Mesenchymal stem cell (in vitro differentiated cells and primary cell): ENCODE measurements at regions not wholly inside any gene's neighbourhood (a gene's known extent, or its start where the extent isn't known, plus 50 kb on each side); places are given as distances from the start of the nearest gene placed in this dataset.

Source experiments
- DNase-seq: peaks from one replicate; pipeline ENCODE4 v3.0.0-alpha.2; 2013
- H2AFZ ChIP-seq: one replicate; pipeline ENCODE4 v1.6.1; 2013; ENCODE audit warnings: low read depth, mild to moderate bottlenecking, control low read depth, inconsistent platforms, low read length, moderate library complexity
- H2AK5ac ChIP-seq: 2 replicates; pipeline ENCODE4 v1.6.1; 2013; ENCODE audit warnings: low read length, moderate library complexity, mild to moderate bottlenecking, inconsistent platforms; ENCODE audit not compliant: severe bottlenecking
- H2BK120ac ChIP-seq: one replicate; pipeline ENCODE4 v1.6.1; 2013; ENCODE audit warnings: low read depth, mild to moderate bottlenecking, inconsistent platforms, low read length, moderate library complexity
- H2BK12ac ChIP-seq, 2 experiments: one replicate each; pipeline ENCODE4 v1.6.1; 2013; ENCODE audit warnings: inconsistent platforms in 2 of 2, low read length in 2 of 2, mild to moderate bottlenecking in 2 of 2, moderate library complexity in 2 of 2, control low read depth in 1 of 2
- H2BK15ac ChIP-seq: one replicate; pipeline ENCODE4 v1.6.1; 2013; ENCODE audit warnings: mild to moderate bottlenecking, low read depth, inconsistent platforms; ENCODE audit not compliant: poor library complexity, severe bottlenecking
- H2BK5ac ChIP-seq: 2 replicates; pipeline ENCODE4 v1.6.1; 2013; ENCODE audit warnings: low read depth, mild to moderate bottlenecking, low read length, control low read depth, inconsistent platforms; ENCODE audit not compliant: poor library complexity, severe bottlenecking
- H3K14ac ChIP-seq, 2 experiments: one replicate each; pipeline ENCODE4 v1.6.1; 2013; ENCODE audit warnings: inconsistent platforms in 2 of 2, low read length in 2 of 2, control low read depth in 1 of 2, mild to moderate bottlenecking in 1 of 2, moderate library complexity in 1 of 2
- H3K18ac ChIP-seq, 2 experiments: one replicate each; pipeline ENCODE4 v1.6.1; 2013; ENCODE audit warnings: inconsistent platforms in 2 of 2, low read length in 2 of 2, control low read depth in 1 of 2, low read depth in 1 of 2, mild to moderate bottlenecking in 1 of 2
- H3K23ac ChIP-seq, 2 experiments: one replicate each; pipeline ENCODE4 v1.6.1; 2013; ENCODE audit warnings: inconsistent platforms in 2 of 2, low read length in 2 of 2, mild to moderate bottlenecking in 2 of 2, moderate library complexity in 2 of 2, control low read depth in 1 of 2
- H3K27ac ChIP-seq: 2 replicates; pipeline ENCODE4 v1.5.1; 2013; ENCODE audit warnings: mild to moderate bottlenecking, moderate library complexity, low read length, control low read depth, inconsistent platforms; ENCODE audit not compliant: poor library complexity, severe bottlenecking
- H3K27me3 ChIP-seq, 2 experiments: 2 replicates each; pipeline versions ENCODE4 v1.6.1 to v1.7.0; 2013; ENCODE audit warnings: low read length in 2 of 2, mild to moderate bottlenecking in 2 of 2, moderate library complexity in 2 of 2, control low read depth in 1 of 2, inconsistent platforms in 1 of 2; ENCODE audit not compliant: control insufficient read depth in 1 of 2, insufficient read depth in 1 of 2
- H3K36me3 ChIP-seq, 2 experiments: 2 replicates each; pipeline versions ENCODE4 v1.6.1 to v1.7.0; 2013; ENCODE audit warnings: low read length in 2 of 2, control low read depth in 1 of 2, inconsistent platforms in 1 of 2, low read depth in 1 of 2, mild to moderate bottlenecking in 1 of 2; ENCODE audit not compliant: insufficient read depth in 2 of 2, control insufficient read depth in 1 of 2
- H3K4ac ChIP-seq, 2 experiments: one replicate each; pipeline ENCODE4 v1.6.1; 2013; ENCODE audit warnings: inconsistent platforms in 2 of 2, low read length in 2 of 2, mild to moderate bottlenecking in 2 of 2, moderate library complexity in 2 of 2, control low read depth in 1 of 2, low read depth in 1 of 2
- H3K4me1 ChIP-seq: 2 replicates; pipeline ENCODE4 v1.6.1; 2013; ENCODE audit warnings: low read depth, low read length, control low read depth; ENCODE audit not compliant: control insufficient read depth, insufficient read depth
- H3K4me2 ChIP-seq: 2 replicates; pipeline ENCODE4 v1.6.1; 2013; ENCODE audit warnings: low read length, mild to moderate bottlenecking, inconsistent platforms; ENCODE audit not compliant: poor library complexity, severe bottlenecking
- H3K4me3 ChIP-seq, 2 experiments: 2 replicates each; pipeline versions ENCODE4 v1.5.1 to v1.7.0; 2013; ENCODE audit warnings: low read length in 2 of 2, mild to moderate bottlenecking in 2 of 2, control low read depth in 1 of 2, low read depth in 1 of 2; ENCODE audit not compliant: insufficient read depth in 1 of 2
- H3K79me1 ChIP-seq: replicated peaks from 2 replicates; pipeline ENCODE4 v1.6.1; 2013; ENCODE audit warnings: mild to moderate bottlenecking, control low read depth, low read length, inconsistent platforms; ENCODE audit not compliant: poor library complexity, severe bottlenecking
- H3K9ac ChIP-seq: 2 replicates; pipeline ENCODE4 v1.7.0; 2013; ENCODE audit warnings: mild to moderate bottlenecking, low read length, moderate library complexity
- H3K9me3 ChIP-seq: 2 replicates; pipeline ENCODE4 v1.7.0; 2013; ENCODE audit warnings: mild to moderate bottlenecking, low read length; ENCODE audit not compliant: control insufficient read depth
- H4K8ac ChIP-seq: one replicate; pipeline ENCODE4 v1.6.1; 2013; ENCODE audit warnings: inconsistent platforms, mild to moderate bottlenecking, low read length, moderate library complexity
- H4K91ac ChIP-seq: one replicate; pipeline ENCODE4 v1.6.1; 2013; ENCODE audit warnings: mild to moderate bottlenecking, low read length, inconsistent platforms
- WGBS: methylation state at CpG from one replicate; pipeline ENCODE4 v1.1.7; 2013; ENCODE audit warnings: mixed read lengths; 5-methylcytosine and 5-hydroxymethylcytosine counted together

DNA sequence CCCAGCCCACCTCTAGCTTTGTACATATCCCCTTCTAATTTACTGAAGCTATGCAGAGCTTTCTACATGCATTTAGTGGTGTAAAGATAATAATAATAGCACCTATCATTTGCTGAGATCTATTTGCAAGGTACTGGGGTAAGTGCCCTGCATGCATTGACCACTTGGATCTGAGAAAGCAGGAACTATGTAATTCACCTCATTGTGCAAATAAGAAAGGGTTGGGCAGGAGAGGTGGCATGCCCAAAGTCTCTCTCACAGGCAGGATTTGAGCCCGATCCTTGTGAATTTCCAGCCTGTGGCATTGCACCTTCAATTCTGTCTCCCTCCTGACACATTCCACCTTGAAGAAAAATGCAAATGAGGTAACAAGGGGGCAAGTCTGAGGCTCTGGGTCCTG, 352.3 kb upstream of the EEF2KMT start:
- H2BK5ac ChIP-seq, result no peak overlapping the region
- H3K27me3 ChIP-seq, result no peaks in the 10 kb centered on the region
- no peak overlapping the region for H2AFZ ChIP-seq
- H3K18ac ChIP-seq, result no peak overlapping the region
- H3K9ac ChIP-seq, result no peak overlapping the region
- peaks cover 1% of the 10 kb centered on the region for H3K4me1 ChIP-seq
- H3K9me3 ChIP-seq, result peaks cover 2% of the 10 kb centered on the region
- H3K4ac ChIP-seq, result no peak overlapping the region
- no peaks in the 10 kb centered on the region for H3K36me3 ChIP-seq
- no peak overlapping the region for H2BK15ac ChIP-seq
- no peak overlapping the region for H3K23ac ChIP-seq
- H3K14ac ChIP-seq, result no peak overlapping the region
- H2AK5ac ChIP-seq, result no peak overlapping the region
- no peaks in the 10 kb centered on the region for H3K79me1 ChIP-seq
- H3K27ac ChIP-seq, result no peak overlapping the region
- no peak overlapping the region for H2BK120ac ChIP-seq
- no peak overlapping the region for H2BK12ac ChIP-seq
- no peak overlapping the region for H4K91ac ChIP-seq
- no peak overlapping the region for H4K8ac ChIP-seq
- H3K4me2 ChIP-seq, result no peak overlapping the region
- no peak overlapping the region for H3K4me3 ChIP-seq
- DNase-seq, result no peak
- WGBS, result no CpG with 5 or more reads among the region's 1 CpG

DNA sequence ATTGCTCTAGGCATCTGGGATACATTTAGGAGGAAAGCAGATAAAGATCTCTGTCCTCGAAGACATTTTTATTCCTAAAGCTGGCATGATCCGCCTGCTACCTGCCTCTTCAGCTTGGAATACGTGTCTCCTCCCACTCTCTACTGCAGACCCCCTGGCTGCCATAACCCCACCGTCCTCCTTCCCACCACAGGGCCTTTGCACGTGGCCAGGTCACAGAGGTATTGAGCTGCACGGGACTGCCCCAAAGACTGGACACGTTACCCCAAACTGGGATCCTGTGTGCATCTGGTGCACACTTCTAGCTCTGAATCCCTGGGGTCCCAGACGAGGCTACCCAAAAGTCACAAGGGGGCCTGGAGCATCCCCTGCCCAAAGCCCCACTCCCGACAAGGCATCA, 351.2 kb upstream of the EEF2KMT start:
- H3K4me1 ChIP-seq, result peaks cover 1% of the 10 kb centered on the region
- no peak overlapping the region for H3K4me3 ChIP-seq
- no peak overlapping the region for H3K9ac ChIP-seq
- H2BK12ac ChIP-seq, result no peak overlapping the region
- no peak overlapping the region for H2AFZ ChIP-seq
- H2AK5ac ChIP-seq, result no peak overlapping the region
- no peak overlapping the region for H3K23ac ChIP-seq
- 71% methylated on average over 9 of the region's 9 CpGs for WGBS
- H3K79me1 ChIP-seq, result no peaks in the 10 kb centered on the region
- H3K4ac ChIP-seq, result no peak overlapping the region
- no peak overlapping the region for H2BK15ac ChIP-seq
- no peaks in the 10 kb centered on the region for H3K27me3 ChIP-seq
- H4K8ac ChIP-seq, result no peak overlapping the region
- no peak for DNase-seq
- H3K27ac ChIP-seq, result no peak overlapping the region
- no peak overlapping the region for H4K91ac ChIP-seq
- H3K14ac ChIP-seq, result no peak overlapping the region
- no peak overlapping the region for H3K4me2 ChIP-seq
- H2BK120ac ChIP-seq, result no peak overlapping the region
- H2BK5ac ChIP-seq, result no peak overlapping the region
- peaks cover 2% of the 10 kb centered on the region for H3K9me3 ChIP-seq
- no peak overlapping the region for H3K18ac ChIP-seq
- H3K36me3 ChIP-seq, result no peaks in the 10 kb centered on the region

DNA sequence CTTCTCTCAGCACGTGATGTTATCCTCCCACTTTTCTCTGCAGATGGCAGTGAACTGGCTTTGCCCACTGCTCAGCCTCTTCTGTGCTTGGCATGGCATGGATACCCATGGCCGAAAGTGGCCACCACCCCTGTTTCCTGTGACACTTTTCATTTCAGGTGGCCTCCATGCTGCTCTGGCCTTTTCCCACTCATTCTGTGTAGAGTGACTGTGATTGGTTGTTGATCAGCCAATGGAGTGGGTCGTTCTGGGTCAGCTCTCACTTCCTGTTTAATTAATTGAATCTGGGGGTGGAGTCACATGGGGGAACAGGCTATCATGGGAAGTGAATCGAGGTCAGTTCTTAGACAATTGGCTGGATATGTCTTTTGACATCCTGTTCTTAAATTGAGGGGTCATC, 350.1 kb upstream of the EEF2KMT start:
- Histone ChIP-seq H3K14ac (no peak overlapping the region), H2AFZ (no peak overlapping the region), H3K4me2 (no peak overlapping the region), H3K27ac (no peak overlapping the region), H4K91ac (no peak overlapping the region), H2BK15ac (no peak overlapping the region), H3K18ac (no peak overlapping the region), H3K9ac (no peak overlapping the region), H3K4me1 (peaks cover 1% of the 10 kb centered on the region), H2BK5ac (no peak overlapping the region), H3K23ac (no peak overlapping the region), H3K4me3 (no peak overlapping the region), H2AK5ac (no peak overlapping the region), H2BK120ac (no peak overlapping the region), H3K36me3 (no peaks in the 10 kb centered on the region), H2BK12ac (no peak overlapping the region), H3K27me3 (no peaks in the 10 kb centered on the region), H3K9me3 (peaks cover 2% of the 10 kb centered on the region), H4K8ac (no peak overlapping the region), H3K79me1 (no peaks in the 10 kb centered on the region), H3K4ac (no peak overlapping the region)
- DNase-seq, result no peak
- 68% methylated on average over 4 of the region's 4 CpGs for WGBS

DNA sequence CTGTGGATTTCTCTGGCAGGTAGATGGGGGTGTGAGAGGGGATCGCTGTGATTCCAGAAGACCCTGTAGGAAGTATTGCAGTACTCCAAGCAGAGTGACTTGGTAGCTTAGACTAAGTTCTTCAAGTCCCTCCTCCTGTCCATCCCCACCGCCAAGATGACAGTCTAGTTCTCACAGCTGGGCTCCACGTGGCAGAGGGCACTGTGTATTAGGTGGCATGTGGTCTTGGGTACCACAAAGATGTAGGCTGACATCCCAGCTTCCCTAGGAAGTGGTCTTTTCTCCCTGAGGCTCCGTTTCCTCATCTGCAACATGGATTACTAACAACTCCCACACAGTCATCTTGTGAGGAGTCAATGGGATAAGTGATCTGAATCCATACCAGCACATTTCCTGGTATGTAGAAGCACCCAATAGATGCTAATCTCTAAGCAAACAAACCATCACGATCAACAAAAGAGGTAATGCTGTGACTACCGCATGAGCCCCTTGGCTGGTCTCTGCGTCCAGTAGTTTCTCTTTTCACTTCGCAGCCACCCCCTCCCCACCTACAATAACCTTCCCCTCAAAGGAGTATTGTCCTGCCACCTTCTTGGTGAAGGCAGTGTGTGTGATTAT, 349.1 kb upstream of the EEF2KMT start:
- H3K18ac ChIP-seq, result no peak overlapping the region
- no peaks in the 10 kb centered on the region for H3K27me3 ChIP-seq
- H2AFZ ChIP-seq, result no peak overlapping the region
- no peak overlapping the region for H3K14ac ChIP-seq
- no peak for DNase-seq
- H3K9ac ChIP-seq, result no peak overlapping the region
- no peak overlapping the region for H4K8ac ChIP-seq
- 45% methylated on average over 5 of the region's 8 CpGs for WGBS
- H3K4me3 ChIP-seq, result no peak overlapping the region
- no peak overlapping the region for H3K4me2 ChIP-seq
- no peak overlapping the region for H2BK12ac ChIP-seq
- peaks cover 2% of the 10 kb centered on the region for H3K9me3 ChIP-seq
- no peaks in the 10 kb centered on the region for H3K36me3 ChIP-seq
- no peak overlapping the region for H4K91ac ChIP-seq
- no peak overlapping the region for H2AK5ac ChIP-seq
- no peak overlapping the region for H2BK5ac ChIP-seq
- H3K23ac ChIP-seq, result no peak overlapping the region
- H2BK120ac ChIP-seq, result no peak overlapping the region
- no peaks in the 10 kb centered on the region for H3K79me1 ChIP-seq
- H3K4ac ChIP-seq, result no peak overlapping the region
- no peak overlapping the region for H3K27ac ChIP-seq
- H2BK15ac ChIP-seq, result no peak overlapping the region
- H3K4me1 ChIP-seq, result peaks cover 1% of the 10 kb centered on the region
